Inflammatory macrophage treated with lipopolysaccharide for 1 hour (primary cell): ENCODE measurements at regions not wholly inside any gene's neighbourhood (a gene's known extent, or its start where the extent isn't known, plus 50 kb on each side); places are given as distances from the start of the nearest gene placed in this dataset.
A peak's percentile ranks its signal among the peaks of the same experiment; 100 is the strongest.

Source experiments
- DNase-seq, 2 donors: peaks; one replicate each; pipeline ENCODE4 v3.0.0-alpha.2; 2020 to 2022

GRCh38 chr12:93015871-93016751 lies 87.0 kb upstream of the EEA1 start:
- no peak for DNase-seq

GRCh38 chr12:93016752-93017350 lies 87.8 kb upstream of the EEA1 start:
- no peak for DNase-seq

GRCh38 chr12:93018610-93019009 lies 89.5 kb upstream of the EEA1 start:
- no peak for DNase-seq

- no peak for DNase-seq
Observed at GRCh38 chr12:93019212-93019927, 90.3 kb upstream of the EEA1 start.

GRCh38 chr12:93019975-93020630 lies 91.0 kb upstream of the EEA1 start:
- no peak for DNase-seq

- DNase-seq = no peak
Observed at GRCh38 chr12:93020631-93021597, 91.8 kb upstream of the EEA1 start.

- DNase-seq = peak in 1 of 2 donors; percentile 9
Observed at GRCh38 chr12:93022603-93023340, 93.7 kb upstream of the EEA1 start.

- DNase-seq = peak; percentile 15 to 39
Observed at GRCh38 chr12:93025145-93026103, 96.3 kb upstream of the EEA1 start.

GRCh38 chr12:93027041-93027440 lies 97.9 kb upstream of the EEA1 start:
- DNase-seq = no peak

GRCh38 chr12:93029091-93029490 lies 100.0 kb upstream of the EEA1 start:
- no peak for DNase-seq

GRCh38 chr12:93031028-93031427 lies 101.9 kb upstream of the EEA1 start:
- no peak for DNase-seq

GRCh38 chr12:93032758-93033157 lies 103.7 kb upstream of the EEA1 start:
- DNase-seq = no peak

GRCh38 chr12:93033948-93034347 lies 104.9 kb upstream of the EEA1 start:
- no peak for DNase-seq

GRCh38 chr12:93039062-93039461 lies 110.0 kb upstream of the EEA1 start:
- no peak for DNase-seq

- DNase-seq = no peak
Observed at GRCh38 chr12:93039930-93040329, 110.8 kb upstream of the EEA1 start.

- DNase-seq = no peak
Observed at GRCh38 chr12:93040367-93040766, 111.3 kb upstream of the EEA1 start.

- no peak for DNase-seq
Observed at GRCh38 chr12:93041416-93041815, 112.3 kb upstream of the EEA1 start.

- DNase-seq = no peak
Observed at GRCh38 chr12:93042283-93042682, 113.2 kb upstream of the EEA1 start.

GRCh38 chr12:93042684-93043083 lies 113.6 kb upstream of the EEA1 start:
- DNase-seq = no peak
